ENCODE measurements at regions not wholly inside any gene's neighbourhood (a gene's known extent, or its start where the extent isn't known, plus 50 kb on each side); places are given as distances from the start of the nearest gene placed in this dataset.

DNA sequence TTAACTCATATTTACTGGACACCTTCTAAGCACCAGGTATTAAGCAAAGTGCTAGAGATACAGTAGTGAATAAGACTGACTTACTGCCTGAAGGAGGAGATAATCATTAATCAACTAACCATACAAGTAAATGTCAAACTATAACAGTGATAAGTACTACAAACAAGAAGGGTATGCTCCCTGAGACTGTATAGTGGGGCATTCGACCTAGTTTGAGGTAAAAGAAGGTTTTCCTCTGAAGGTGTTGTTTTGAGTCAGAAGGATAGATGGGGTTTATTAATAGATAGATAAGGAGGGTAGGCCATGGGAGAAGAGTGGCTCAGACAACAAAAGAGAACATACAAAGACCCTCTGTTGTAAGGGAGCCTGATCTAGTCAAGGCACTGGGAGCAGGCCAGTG lies 105.4 kb downstream of the DDIT4L start:
- Histone ChIP-seq H3K4me1 (ENCODE audit: insufficient read depth) (peaks cover 6% of the 10 kb centered on the region; the same call in 1 of the 2 replicates), H3K79me2 (replicated peaks; ENCODE audit: insufficient read depth) (no peaks in the 10 kb centered on the region), H3F3A (replicated peaks; ENCODE audit: low read depth) (no peaks in the 10 kb centered on the region), H3K27me3 (ENCODE audit: insufficient read depth) (no peaks in the 10 kb centered on the region), H3K36me3 (ENCODE audit: insufficient read depth) (no peaks in the 10 kb centered on the region), H3K27ac (ENCODE audit: low read depth) (no peak overlapping the region), H2AFZ (no peak overlapping the region), H3K9me2 (ENCODE audit: insufficient read depth) (peaks cover 9% of the 10 kb centered on the region; the same call in 1 of the 2 replicates), H3K4me3 (no peak overlapping the region), H4K20me1 (replicated peaks; ENCODE audit: insufficient read depth) (no peaks in the 10 kb centered on the region), H3K4me2 (no peak overlapping the region)
- H3K4me1 Mint-ChIP-seq, result peaks cover 14% of the 10 kb centered on the region
- H3K9me3 Mint-ChIP-seq, result peaks cover 26% of the 10 kb centered on the region; the same call in 2 of the 3 replicates
- H3K27me3 Mint-ChIP-seq (ENCODE audit: insufficient read depth, low read depth, poor library complexity), result peaks cover 2% of the 10 kb centered on the region
- no peak for TF ChIP-seq EZH2phosphoT487 (IDR thresholded peaks at IDR 0.05; ENCODE audit: unreplicated experiment)
- TF ChIP-seq, protein P1, sequence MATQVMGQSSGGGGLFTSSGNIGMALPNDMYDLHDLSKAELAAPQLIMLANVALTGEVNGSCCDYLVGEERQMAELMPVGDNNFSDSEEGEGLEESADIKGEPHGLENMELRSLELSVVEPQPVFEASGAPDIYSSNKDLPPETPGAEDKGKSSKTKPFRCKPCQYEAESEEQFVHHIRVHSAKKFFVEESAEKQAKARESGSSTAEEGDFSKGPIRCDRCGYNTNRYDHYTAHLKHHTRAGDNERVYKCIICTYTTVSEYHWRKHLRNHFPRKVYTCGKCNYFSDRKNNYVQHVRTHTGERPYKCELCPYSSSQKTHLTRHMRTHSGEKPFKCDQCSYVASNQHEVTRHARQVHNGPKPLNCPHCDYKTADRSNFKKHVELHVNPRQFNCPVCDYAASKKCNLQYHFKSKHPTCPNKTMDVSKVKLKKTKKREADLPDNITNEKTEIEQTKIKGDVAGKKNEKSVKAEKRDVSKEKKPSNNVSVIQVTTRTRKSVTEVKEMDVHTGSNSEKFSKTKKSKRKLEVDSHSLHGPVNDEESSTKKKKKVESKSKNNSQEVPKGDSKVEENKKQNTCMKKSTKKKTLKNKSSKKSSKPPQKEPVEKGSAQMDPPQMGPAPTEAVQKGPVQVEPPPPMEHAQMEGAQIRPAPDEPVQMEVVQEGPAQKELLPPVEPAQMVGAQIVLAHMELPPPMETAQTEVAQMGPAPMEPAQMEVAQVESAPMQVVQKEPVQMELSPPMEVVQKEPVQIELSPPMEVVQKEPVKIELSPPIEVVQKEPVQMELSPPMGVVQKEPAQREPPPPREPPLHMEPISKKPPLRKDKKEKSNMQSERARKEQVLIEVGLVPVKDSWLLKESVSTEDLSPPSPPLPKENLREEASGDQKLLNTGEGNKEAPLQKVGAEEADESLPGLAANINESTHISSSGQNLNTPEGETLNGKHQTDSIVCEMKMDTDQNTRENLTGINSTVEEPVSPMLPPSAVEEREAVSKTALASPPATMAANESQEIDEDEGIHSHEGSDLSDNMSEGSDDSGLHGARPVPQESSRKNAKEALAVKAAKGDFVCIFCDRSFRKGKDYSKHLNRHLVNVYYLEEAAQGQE (IDR thresholded peaks at IDR 0.05; ENCODE audit: unreplicated experiment), result no peak
- TF ChIP-seq, protein P2, sequence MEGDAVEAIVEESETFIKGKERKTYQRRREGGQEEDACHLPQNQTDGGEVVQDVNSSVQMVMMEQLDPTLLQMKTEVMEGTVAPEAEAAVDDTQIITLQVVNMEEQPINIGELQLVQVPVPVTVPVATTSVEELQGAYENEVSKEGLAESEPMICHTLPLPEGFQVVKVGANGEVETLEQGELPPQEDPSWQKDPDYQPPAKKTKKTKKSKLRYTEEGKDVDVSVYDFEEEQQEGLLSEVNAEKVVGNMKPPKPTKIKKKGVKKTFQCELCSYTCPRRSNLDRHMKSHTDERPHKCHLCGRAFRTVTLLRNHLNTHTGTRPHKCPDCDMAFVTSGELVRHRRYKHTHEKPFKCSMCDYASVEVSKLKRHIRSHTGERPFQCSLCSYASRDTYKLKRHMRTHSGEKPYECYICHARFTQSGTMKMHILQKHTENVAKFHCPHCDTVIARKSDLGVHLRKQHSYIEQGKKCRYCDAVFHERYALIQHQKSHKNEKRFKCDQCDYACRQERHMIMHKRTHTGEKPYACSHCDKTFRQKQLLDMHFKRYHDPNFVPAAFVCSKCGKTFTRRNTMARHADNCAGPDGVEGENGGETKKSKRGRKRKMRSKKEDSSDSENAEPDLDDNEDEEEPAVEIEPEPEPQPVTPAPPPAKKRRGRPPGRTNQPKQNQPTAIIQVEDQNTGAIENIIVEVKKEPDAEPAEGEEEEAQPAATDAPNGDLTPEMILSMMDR (conservative IDR thresholded peaks at IDR 0.05; ENCODE audit: low read depth in 2 of 2), result no peak
- no peak for TF ChIP-seq EZH2 (IDR thresholded peaks at IDR 0.05; ENCODE audit: low read depth, unreplicated experiment)
- TF ChIP-seq, protein P3, sequence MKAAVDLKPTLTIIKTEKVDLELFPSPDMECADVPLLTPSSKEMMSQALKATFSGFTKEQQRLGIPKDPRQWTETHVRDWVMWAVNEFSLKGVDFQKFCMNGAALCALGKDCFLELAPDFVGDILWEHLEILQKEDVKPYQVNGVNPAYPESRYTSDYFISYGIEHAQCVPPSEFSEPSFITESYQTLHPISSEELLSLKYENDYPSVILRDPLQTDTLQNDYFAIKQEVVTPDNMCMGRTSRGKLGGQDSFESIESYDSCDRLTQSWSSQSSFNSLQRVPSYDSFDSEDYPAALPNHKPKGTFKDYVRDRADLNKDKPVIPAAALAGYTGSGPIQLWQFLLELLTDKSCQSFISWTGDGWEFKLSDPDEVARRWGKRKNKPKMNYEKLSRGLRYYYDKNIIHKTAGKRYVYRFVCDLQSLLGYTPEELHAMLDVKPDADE (IDR thresholded peaks at IDR 0.05), result no peak
- no peak for TF ChIP-seq NANOG (IDR thresholded peaks at IDR 0.05; ENCODE audit: borderline replicate concordance)
- TF ChIP-seq, protein P4, sequence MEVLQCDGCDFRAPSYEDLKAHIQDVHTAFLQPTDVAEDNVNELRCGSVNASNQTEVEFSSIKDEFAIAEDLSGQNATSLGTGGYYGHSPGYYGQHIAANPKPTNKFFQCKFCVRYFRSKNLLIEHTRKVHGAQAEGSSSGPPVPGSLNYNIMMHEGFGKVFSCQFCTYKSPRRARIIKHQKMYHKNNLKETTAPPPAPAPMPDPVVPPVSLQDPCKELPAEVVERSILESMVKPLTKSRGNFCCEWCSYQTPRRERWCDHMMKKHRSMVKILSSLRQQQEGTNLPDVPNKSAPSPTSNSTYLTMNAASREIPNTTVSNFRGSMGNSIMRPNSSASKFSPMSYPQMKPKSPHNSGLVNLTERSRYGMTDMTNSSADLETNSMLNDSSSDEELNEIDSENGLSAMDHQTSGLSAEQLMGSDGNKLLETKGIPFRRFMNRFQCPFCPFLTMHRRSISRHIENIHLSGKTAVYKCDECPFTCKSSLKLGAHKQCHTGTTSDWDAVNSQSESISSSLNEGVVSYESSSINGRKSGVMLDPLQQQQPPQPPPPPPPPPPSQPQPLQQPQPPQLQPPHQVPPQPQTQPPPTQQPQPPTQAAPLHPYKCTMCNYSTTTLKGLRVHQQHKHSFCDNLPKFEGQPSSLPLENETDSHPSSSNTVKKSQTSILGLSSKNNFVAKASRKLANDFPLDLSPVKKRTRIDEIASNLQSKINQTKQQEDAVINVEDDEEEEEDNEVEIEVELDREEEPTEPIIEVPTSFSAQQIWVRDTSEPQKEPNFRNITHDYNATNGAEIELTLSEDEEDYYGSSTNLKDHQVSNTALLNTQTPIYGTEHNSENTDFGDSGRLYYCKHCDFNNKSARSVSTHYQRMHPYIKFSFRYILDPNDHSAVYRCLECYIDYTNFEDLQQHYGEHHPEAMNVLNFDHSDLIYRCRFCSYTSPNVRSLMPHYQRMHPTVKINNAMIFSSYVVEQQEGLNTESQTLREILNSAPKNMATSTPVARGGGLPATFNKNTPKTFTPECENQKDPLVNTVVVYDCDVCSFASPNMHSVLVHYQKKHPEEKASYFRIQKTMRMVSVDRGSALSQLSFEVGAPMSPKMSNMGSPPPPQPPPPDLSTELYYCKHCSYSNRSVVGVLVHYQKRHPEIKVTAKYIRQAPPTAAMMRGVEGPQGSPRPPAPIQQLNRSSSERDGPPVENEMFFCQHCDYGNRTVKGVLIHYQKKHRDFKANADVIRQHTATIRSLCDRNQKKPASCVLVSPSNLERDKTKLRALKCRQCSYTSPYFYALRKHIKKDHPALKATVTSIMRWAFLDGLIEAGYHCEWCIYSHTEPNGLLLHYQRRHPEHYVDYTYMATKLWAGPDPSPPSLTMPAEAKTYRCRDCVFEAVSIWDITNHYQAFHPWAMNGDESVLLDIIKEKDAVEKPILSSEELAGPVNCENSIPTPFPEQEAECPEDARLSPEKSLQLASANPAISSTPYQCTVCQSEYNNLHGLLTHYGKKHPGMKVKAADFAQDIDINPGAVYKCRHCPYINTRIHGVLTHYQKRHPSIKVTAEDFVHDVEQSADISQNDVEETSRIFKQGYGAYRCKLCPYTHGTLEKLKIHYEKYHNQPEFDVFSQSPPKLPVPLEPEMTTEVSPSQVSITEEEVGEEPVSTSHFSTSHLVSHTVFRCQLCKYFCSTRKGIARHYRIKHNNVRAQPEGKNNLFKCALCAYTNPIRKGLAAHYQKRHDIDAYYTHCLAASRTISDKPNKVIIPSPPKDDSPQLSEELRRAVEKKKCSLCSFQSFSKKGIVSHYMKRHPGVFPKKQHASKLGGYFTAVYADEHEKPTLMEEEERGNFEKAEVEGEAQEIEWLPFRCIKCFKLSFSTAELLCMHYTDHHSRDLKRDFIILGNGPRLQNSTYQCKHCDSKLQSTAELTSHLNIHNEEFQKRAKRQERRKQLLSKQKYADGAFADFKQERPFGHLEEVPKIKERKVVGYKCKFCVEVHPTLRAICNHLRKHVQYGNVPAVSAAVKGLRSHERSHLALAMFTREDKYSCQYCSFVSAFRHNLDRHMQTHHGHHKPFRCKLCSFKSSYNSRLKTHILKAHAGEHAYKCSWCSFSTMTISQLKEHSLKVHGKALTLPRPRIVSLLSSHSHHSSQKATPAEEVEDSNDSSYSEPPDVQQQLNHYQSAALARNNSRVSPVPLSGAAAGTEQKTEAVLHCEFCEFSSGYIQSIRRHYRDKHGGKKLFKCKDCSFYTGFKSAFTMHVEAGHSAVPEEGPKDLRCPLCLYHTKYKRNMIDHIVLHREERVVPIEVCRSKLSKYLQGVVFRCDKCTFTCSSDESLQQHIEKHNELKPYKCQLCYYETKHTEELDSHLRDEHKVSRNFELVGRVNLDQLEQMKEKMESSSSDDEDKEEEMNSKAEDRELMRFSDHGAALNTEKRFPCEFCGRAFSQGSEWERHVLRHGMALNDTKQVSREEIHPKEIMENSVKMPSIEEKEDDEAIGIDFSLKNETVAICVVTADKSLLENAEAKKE (CRISPR knock-in tag; IDR thresholded peaks at IDR 0.05), result no peak
- no peak for TF ChIP-seq ZNF114 (CRISPR knock-in tag; IDR thresholded peaks at IDR 0.05)
- TF ChIP-seq ZNF331 (CRISPR knock-in tag; IDR thresholded peaks at IDR 0.05; ENCODE audit: low read depth), result no peak
- no peak for TF ChIP-seq CREB1 (CRISPR knock-in tag; IDR thresholded peaks at IDR 0.05; ENCODE audit: low read depth)
- no peak for TF ChIP-seq JUNB (IDR thresholded peaks at IDR 0.05; ENCODE audit: unreplicated experiment)
- TF ChIP-seq POLR2AphosphoS5 (IDR thresholded peaks at IDR 0.05; ENCODE audit: low read depth), result no peak
- TF ChIP-seq STAT1 (IDR thresholded peaks at IDR 0.05; ENCODE audit: unreplicated experiment), result no peak
- H3K27ac Mint-ChIP-seq, result no peak overlapping the region
- DNase-seq (ENCODE audit: low spot score) (no peak), ATAC-seq (no peak)
- peaks cover 25% of the 10 kb centered on the region for H3K36me3 Mint-ChIP-seq (ENCODE audit: low read depth)
- no peak overlapping the region for H3K4me3 Mint-ChIP-seq

Data from GM23338 (cell line).